ENCODE measurements at regions not wholly inside any gene's neighbourhood (a gene's known extent, or its start where the extent isn't known, plus 50 kb on each side); places are given as distances from the start of the nearest gene placed in this dataset.

- TF ChIP-seq CTCF (IDR thresholded peaks at IDR 0.05), result no peak
- no peak for TF ChIP-seq POLR2AphosphoS5 (IDR thresholded peaks at IDR 0.05)
- no peak for TF ChIP-seq POLR2A (IDR thresholded peaks at IDR 0.05; ENCODE audit: low read depth)
These were observed 210.4 kb downstream of the EXOC5 start for GRCh38 chr14:57058319-57058718.
